Peyer's patch (tissue), 4 donors: ENCODE measurements at regions not wholly inside any gene's neighbourhood (a gene's known extent, or its start where the extent isn't known, plus 50 kb on each side); places are given as distances from the start of the nearest gene placed in this dataset.
A peak's percentile ranks its signal among the peaks of the same experiment; 100 is the strongest.

Experiments
- DNase-seq, 3 donors: peaks; one replicate each; pipeline ENCODE4 v3.0.0-alpha.2; 2017 to 2019
- H3K27ac ChIP-seq, 4 donors: fragments of 200-600 bp; sonication (generic); one replicate each; pipeline ENCODE4 v1.5.1; 2016 to 2019
- H3K27me3 ChIP-seq, 2 donors: fragments of 200-600 bp; sonication (generic); one replicate each; pipeline ENCODE4 v1.5.1; 2019
- H3K36me3 ChIP-seq, 3 donors: fragments of 200-600 bp; sonication (generic); one replicate each; pipeline ENCODE4 v1.5.1; 2016 to 2019
- H3K4me1 ChIP-seq, 4 donors: fragments of 200-600 bp; sonication (generic); one replicate each; pipeline ENCODE4 v1.5.1; 2016 to 2019
- H3K4me3 ChIP-seq, 4 donors: fragments of 200-600 bp; sonication (generic); 1 replicate in 3 of 4; 2 replicates in 1 of 4; pipeline ENCODE4 v1.5.1; 2016 to 2019; ENCODE audit warnings: mild to moderate bottlenecking in 1 of 4
- H3K9me3 ChIP-seq, 4 donors: fragments of 200-600 bp; sonication (generic); one replicate each; pipeline ENCODE4 v1.5.1; 2016 to 2019; ENCODE audit warnings: mild to moderate bottlenecking in 1 of 4
- POLR2A ChIP-seq, 2 donors: fragments of 450-650 bp; IDR thresholded peaks; one replicate each; pipeline ENCODE4 v1.5.1; 2017; ENCODE audit warnings: antibody characterized with exemption in 2 of 2, mild to moderate bottlenecking in 2 of 2, moderate library complexity in 2 of 2
- TF ChIP-seq, protein P1 (sequence below), 6 experiments: fragments of 450-650 bp in 4 of 6; fragments of 200-600 bp in 2 of 6; sonication (generic) in 1 of 6; IDR thresholded peaks; one replicate each; pipeline ENCODE4 v1.5.1; 2017 to 2019; ENCODE audit warnings: antibody characterized with exemption in 6 of 6, mild to moderate bottlenecking in 3 of 6, moderate library complexity in 1 of 6

DNA sequence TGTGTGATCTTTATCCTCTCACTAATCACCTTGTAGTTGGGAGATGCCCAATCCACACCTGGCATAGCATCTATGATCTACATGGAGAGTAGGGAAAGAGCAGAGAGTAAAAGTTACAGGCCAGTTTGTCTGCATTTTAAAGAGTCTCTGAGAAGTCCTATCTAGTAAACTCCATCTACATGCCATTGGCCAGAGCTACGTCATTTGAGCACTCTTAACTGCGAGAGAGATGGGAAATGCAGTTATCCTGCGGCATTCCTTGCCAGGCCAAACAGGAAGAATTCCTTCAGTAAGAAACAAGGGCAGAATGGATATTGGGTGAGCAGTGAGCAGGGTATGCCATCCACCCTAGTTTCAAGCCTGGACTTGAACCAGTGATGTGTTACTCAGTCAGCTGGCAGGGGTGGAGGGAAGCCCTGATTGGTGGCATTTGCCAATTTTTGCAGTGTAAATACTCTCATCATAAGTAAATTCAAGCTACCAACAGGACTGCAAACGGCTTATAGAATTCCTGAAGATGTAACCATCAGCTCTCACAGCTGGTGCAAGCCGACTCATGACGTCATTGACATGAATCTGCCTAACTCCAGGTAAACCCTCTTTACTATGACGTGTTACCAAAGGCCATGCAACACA, 156.8 kb upstream of the MSX2 start:
- TF ChIP-seq, protein P1, sequence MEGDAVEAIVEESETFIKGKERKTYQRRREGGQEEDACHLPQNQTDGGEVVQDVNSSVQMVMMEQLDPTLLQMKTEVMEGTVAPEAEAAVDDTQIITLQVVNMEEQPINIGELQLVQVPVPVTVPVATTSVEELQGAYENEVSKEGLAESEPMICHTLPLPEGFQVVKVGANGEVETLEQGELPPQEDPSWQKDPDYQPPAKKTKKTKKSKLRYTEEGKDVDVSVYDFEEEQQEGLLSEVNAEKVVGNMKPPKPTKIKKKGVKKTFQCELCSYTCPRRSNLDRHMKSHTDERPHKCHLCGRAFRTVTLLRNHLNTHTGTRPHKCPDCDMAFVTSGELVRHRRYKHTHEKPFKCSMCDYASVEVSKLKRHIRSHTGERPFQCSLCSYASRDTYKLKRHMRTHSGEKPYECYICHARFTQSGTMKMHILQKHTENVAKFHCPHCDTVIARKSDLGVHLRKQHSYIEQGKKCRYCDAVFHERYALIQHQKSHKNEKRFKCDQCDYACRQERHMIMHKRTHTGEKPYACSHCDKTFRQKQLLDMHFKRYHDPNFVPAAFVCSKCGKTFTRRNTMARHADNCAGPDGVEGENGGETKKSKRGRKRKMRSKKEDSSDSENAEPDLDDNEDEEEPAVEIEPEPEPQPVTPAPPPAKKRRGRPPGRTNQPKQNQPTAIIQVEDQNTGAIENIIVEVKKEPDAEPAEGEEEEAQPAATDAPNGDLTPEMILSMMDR (IDR thresholded peaks at IDR 0.05) = no peak
- TF ChIP-seq POLR2A (IDR thresholded peaks at IDR 0.05) = no peak
- Histone ChIP-seq H3K27ac (no peak overlapping the region), H3K9me3 (no peaks in the 10 kb centered on the region), H3K27me3 (no peaks in the 10 kb centered on the region), H3K36me3 (no peaks in the 10 kb centered on the region), H3K4me3 (no peak overlapping the region), H3K4me1 (peaks cover 0 to 7% (median 0%) of the 10 kb centered on the region in 4 donors)
- no peak for DNase-seq

DNA sequence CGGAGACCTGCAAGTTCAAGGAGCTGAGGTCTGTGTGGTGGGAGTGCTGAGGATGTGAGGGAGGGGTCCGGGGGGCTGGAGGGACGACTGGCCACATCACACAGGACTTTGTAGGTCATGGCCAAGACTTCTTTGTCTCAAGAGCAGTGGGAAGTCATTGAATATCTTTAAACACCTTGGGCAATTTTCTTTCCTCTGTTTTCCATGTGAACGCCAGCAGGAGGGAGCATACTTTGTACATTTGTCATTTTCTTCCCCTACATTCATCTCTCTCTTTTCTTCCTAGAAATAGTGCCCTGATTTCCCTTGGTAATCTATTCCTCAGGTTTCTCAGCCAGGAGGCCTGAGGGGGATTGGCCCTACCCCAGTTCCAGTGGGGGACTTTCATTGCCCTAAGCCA, 153.7 kb upstream of the MSX2 start:
- no peak for DNase-seq
- H3K27me3 ChIP-seq = no peaks in the 10 kb centered on the region
- H3K4me3 ChIP-seq = no peak overlapping the region
- H3K4me1 ChIP-seq = peaks cover 0 to 7% (median 0%) of the 10 kb centered on the region in 4 donors
- no peak overlapping the region for H3K27ac ChIP-seq
- TF ChIP-seq, protein P1 (IDR thresholded peaks at IDR 0.05) = no peak
- TF ChIP-seq POLR2A (IDR thresholded peaks at IDR 0.05) = no peak
- no peaks in the 10 kb centered on the region for H3K36me3 ChIP-seq
- H3K9me3 ChIP-seq = no peaks in the 10 kb centered on the region

DNA sequence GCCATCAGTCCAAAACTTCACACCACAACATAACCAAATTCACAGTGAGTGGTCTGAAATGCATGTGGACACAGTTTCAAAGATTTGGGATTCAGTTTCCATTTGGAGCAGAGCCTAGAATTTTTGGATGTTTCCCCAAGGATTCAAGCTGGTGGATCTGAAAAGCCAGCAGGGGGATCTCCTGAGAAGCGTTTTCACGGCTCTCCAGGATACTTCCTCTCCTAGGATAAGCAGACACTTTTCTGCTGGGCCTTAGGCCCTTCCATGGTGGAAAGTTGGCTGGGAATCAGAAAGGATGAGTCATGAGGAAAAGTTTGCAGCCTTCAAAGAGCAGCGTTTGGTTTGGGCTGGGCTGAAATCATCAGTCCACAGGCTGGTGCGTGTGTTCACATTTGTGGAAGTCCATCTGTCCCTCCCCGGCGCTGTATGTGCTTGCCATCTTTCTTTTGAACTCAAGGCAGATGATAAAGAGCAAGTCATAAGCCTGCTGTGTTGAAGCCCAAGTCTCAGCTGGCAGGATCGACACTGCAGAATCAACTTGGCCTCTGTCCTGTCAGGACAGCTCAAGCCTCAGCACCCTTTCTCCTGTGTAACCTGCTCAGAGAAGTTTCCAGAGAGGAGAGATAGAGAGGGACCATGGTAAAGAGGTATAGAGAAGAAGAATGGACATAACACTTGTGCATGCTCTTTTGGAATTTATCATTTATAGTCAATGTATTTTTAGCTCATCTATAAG, 152.6 kb upstream of the MSX2 start:
- peak in 2 of 3 donors; percentile 57 to 71 for DNase-seq
- H3K27ac ChIP-seq = no peak overlapping the region
- peaks cover 0 to 7% (median 0%) of the 10 kb centered on the region in 4 donors for H3K4me1 ChIP-seq
- no peaks in the 10 kb centered on the region for H3K27me3 ChIP-seq
- H3K36me3 ChIP-seq = no peaks in the 10 kb centered on the region
- H3K9me3 ChIP-seq = no peaks in the 10 kb centered on the region
- TF ChIP-seq, protein P1 (IDR thresholded peaks at IDR 0.05) = peak in 2 of 6 experiments; percentile 12 to 16
- TF ChIP-seq POLR2A (IDR thresholded peaks at IDR 0.05) = no peak
- no peak overlapping the region for H3K4me3 ChIP-seq

DNA sequence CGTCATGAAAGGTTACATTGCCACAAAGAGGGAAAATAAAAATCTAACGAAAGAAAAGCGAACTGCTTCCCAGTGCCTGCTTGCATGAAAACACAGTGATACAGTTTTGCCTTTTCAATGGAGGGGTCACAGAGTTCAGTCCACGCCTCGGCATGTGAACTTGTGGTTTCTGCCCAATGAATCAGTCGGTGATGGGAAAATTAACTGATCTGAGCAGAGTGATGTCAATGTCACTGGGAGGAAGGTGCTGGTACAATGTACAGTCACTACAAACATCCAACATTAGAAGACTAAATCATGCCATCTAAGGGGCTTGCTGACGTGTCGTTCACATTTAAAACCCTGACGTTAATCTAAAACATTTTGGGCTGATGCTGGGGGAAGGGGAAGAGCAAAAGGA, 151.8 kb upstream of the MSX2 start:
- H3K4me3 ChIP-seq = no peak overlapping the region
- no peaks in the 10 kb centered on the region for H3K9me3 ChIP-seq
- H3K27ac ChIP-seq = no peak overlapping the region
- H3K4me1 ChIP-seq = peaks cover 0 to 7% (median 0%) of the 10 kb centered on the region in 4 donors
- no peaks in the 10 kb centered on the region for H3K36me3 ChIP-seq
- H3K27me3 ChIP-seq = no peaks in the 10 kb centered on the region
- TF ChIP-seq POLR2A (IDR thresholded peaks at IDR 0.05) = no peak
- TF ChIP-seq, protein P1 (IDR thresholded peaks at IDR 0.05) = no peak
- no peak for DNase-seq

DNA sequence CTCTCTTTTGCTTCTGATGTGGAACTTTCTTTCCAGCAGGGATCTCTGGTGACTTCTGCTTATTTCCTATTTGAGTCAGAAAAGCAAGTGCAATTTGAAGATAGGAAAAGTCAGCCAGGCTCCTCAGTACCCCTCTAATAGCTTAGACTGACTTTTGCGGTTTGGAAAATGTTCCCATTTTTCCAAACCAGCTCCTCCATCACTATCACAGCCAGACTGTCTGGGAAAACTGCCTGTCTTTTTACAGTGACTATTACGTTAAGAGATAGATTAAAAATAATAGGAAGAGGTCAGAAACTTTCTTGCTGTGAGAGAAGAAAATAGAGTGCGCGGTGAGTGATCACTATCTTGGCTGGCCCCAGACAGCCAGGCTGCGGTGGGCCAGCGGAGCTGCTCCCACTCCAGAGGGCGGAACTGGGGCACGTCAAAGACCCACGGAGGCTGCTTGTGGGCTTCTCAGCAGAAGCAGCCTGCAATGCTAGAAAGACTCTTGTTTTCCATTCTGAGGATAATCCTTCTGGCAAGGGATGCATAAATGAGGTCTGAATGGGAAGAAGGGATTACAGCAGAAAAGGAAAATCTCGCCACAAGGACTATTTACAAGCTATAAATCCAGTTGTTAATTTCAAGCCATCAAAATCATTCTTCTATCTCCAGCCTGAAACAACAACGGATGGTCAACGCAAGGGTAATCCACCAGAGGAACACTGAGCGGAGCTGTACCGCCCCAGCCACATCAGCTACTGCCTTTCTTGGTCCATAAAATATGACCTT, 151.0 kb upstream of the MSX2 start:
- no peaks in the 10 kb centered on the region for H3K9me3 ChIP-seq
- no peak overlapping the region for H3K4me3 ChIP-seq
- H3K27ac ChIP-seq = no peak overlapping the region
- H3K27me3 ChIP-seq = no peaks in the 10 kb centered on the region
- no peak for DNase-seq
- peaks cover 0 to 7% (median 0%) of the 10 kb centered on the region in 4 donors for H3K4me1 ChIP-seq
- H3K36me3 ChIP-seq = no peaks in the 10 kb centered on the region
- no peak for TF ChIP-seq POLR2A (IDR thresholded peaks at IDR 0.05)
- TF ChIP-seq, protein P1 (IDR thresholded peaks at IDR 0.05) = no peak
